Activated CD8-positive, alpha-beta memory T cell treated with anti-CD3 and anti-CD28 coated beads, Interleukin-2, amount 50 U/mL, for 24 hours (primary cell): ENCODE measurements at regions not wholly inside any gene's neighbourhood (a gene's known extent, or its start where the extent isn't known, plus 50 kb on each side); places are given as distances from the start of the nearest gene placed in this dataset.

Source experiments
- DNase-seq: peaks from one replicate; pipeline ENCODE4 v3.0.0-alpha.2; 2020; ENCODE audit errors: extremely low read depth

DNA sequence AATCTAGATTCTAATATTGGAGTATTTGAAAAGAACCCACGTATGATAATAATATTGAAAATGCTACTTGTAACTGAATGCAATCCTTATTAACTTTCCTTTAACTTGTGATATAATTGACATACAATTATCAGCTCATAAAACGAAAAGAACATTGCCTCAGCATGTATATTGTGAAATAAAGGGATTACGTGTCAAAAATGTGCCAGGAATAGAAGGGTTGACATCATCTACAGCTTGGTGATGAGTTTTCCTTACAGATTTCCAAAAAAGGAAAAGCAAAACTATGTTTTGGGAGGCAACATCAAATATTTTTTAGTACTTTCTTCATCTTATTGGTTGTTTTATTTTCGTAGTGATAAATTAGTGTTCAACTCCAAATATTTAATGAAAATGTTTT, 266.0 kb upstream of the PTGER4 start:
- DNase-seq = no peak

GRCh38 chr5:40412771-40413170, 266.9 kb upstream of the PTGER4 start:
- no peak for DNase-seq

GRCh38 chr5:40410964-40411635, 268.6 kb upstream of the PTGER4 start:
- DNase-seq = no peak

GRCh38 chr5:40410231-40410861, 269.4 kb upstream of the PTGER4 start:
- peak; percentile 48 for DNase-seq

- DNase-seq = no peak
Observed at GRCh38 chr5:40409601-40410000, 270.1 kb upstream of the PTGER4 start.

- DNase-seq = no peak
Observed at GRCh38 chr5:40406741-40407211, 272.9 kb upstream of the PTGER4 start.

- DNase-seq = no peak
Observed at GRCh38 chr5:40405996-40406740, 273.5 kb upstream of the PTGER4 start.

DNA sequence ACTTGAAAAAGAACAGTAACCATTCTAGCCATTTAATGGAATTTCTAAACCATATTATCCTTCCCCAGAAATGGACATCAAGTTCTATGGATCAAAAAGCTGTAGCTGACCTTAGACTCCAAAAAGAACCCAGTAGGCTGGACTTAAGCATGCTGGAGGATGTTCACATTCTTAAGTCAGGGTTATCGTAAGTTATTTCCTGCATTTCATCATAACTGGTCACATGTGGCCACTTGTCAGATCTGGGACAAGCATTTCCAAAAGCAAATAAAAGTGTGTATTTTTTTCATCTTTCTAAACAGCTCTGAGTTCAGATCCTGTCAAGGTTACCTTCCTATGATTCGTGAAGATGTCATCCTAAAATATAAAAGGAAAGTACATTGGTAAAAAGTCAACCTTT, 274.5 kb upstream of the PTGER4 start:
- no peak for DNase-seq

DNA sequence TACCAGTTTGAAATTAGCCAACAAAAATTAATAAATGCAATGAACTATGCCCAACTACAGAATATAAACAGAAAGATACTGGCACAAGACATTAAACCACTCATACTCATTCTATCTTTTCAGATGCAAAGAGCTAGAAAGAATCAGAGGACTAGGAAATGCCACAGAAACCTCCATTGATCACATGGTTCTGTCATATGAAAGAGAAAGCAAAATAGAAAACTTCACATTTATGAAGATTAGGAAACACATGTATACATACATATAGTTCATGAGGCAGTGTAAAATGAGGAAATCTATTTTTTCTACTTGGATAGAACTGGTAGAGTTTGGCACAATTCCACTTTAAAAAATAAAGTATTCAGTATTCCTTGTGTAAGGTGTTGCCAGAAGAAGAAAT, 275.1 kb upstream of the PTGER4 start:
- no peak for DNase-seq

DNA sequence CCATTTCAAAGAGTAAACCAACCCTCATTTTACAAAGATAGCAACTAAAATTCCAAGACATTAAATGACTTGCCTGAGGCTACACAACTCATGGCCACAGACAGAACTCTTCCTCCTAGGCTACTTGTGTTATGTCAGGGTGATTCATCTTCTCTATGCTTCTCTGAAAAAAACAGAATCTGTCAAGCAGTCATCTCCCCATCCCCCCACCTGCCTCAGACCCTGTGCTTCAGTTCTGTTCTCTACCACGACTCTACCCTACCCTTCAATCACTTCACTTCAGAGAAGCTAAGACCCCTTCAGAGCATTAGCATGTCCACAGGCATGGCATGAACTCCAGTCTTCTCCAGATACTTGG, 277.7 kb upstream of the PTGER4 start:
- no peak for DNase-seq

- no peak for DNase-seq
Observed at GRCh38 chr5:40401284-40402006, 278.3 kb upstream of the PTGER4 start.

DNA sequence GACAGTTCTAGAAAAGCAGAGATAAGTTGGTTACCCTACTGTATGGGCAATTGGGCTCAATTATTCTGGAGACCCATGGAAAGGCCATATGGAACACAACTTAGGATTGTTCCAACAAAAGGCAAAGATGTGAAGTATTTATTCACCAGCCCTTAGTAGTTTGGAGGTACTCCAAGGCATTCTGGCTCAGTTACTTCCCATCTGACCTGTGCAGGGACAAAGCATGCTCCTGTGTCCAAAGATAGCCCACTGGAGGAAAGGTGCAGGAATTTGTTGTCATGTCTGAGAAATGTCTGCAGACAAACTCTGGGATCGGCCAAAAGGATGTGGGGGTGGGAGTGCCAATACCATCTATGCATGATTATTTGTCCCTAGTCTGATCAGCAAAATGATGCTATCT, 279.5 kb upstream of the PTGER4 start:
- DNase-seq = no peak

- DNase-seq = no peak
Observed at GRCh38 chr5:40399349-40399748, 280.4 kb upstream of the PTGER4 start.

GRCh38 chr5:40397976-40398375, 281.7 kb upstream of the PTGER4 start:
- no peak for DNase-seq

DNA sequence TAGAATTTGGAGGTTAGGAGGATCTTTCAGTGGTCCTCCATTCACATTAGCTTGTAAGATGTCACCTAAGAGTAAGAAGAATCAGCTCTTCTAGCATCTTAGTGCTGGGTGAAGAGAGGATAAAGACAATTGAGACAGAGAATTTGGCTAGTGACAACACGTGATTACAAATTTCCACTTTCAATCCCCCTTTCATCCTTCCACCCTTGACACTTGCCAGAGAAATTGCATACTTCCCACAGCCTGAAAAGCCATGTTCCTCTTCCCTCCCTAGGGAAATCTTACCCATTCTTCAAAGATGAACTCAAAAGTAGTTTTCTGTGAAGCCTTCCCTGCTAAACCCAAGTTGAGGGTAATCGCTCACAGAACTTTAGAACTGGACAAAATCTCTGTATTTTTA, 282.6 kb upstream of the PTGER4 start:
- DNase-seq = no peak

- no peak for DNase-seq
Observed at GRCh38 chr5:40396317-40396716, 283.4 kb upstream of the PTGER4 start.

DNA sequence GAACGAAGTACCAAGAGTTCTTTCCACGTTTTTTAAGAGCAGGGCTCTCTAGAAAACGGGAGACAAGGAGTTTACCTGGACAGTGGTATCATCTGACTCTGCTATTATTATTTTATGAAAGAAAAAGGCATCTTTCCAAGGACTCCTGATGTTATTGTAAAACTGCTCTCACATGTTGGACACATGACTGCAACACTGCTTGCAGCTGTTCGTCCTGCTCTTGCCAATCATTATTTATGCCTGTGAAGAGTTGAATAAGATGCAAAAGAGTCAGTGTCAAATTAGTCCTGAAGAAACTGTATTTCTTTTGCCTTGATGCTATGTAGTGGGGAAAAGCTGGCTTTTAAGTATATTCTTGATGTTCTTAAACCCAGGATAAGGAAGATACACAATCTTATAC, 284.5 kb upstream of the PTGER4 start:
- DNase-seq = no peak

- no peak for DNase-seq
Observed at GRCh38 chr5:40394698-40395097, 285.0 kb upstream of the PTGER4 start.

GRCh38 chr5:40391642-40392041, 288.1 kb upstream of the PTGER4 start:
- DNase-seq = no peak

DNA sequence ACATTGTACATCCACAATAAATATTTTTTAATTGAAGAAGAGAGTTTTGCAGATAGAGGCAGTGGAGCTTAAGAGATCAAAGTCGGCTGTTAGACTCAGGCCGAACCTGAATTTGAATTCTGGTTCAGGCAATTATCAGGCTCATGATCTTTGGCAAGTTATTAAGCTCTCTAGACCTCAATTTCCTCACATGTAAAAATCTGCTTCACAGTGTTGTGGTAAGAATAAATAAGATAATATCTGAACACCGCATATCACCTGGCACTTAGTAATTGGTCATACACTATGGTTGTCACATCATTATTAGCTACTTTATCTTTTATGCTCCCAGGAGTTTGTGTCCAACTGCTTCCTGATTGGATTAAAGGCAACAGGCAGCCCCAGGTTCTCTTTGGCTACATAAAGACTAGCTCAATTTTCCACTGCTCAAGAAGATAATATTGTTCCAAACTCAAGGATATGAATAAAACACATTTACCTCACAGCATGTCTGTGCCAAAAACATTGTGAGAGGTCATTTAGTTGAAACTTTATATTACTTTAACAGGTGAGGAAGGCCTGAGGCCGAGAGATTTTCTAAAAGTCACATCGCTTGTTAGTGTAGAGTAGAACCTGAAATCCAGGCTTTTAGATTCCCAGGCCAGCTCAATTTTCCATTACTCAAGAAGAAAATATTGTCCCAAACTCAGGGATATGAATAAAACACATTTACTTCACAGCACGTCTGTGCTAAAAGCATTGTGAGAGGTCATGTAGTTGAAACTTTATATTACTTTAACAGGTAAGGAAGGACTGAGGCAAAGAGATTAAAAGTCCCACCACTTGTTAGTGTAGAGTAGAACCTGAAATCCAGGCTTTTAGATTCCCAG, 289.2 kb upstream of the PTGER4 start:
- no peak for DNase-seq

- no peak for DNase-seq
Observed at GRCh38 chr5:40389591-40389990, 290.1 kb upstream of the PTGER4 start.
